MM.1S (cell line): ENCODE measurements at regions not wholly inside any gene's neighbourhood (a gene's known extent, or its start where the extent isn't known, plus 50 kb on each side); places are given as distances from the start of the nearest gene placed in this dataset.

Source experiments
- CTCF ChIP-seq: fragments of 300-600 bp; sonication (generic); IDR thresholded peaks from 2 replicates; pipeline ENCODE4 v1.5.1; 2016; ENCODE audit warnings: antibody characterized with exemption, low read length, mixed read lengths
- EZH2 ChIP-seq: fragments of 300-600 bp; sonication (generic); optimal IDR thresholded peaks from 2 replicates; pipeline ENCODE3; 2017; ENCODE audit warnings: low read depth, mild to moderate bottlenecking, antibody characterized with exemption, low read length, mixed read lengths

DNA sequence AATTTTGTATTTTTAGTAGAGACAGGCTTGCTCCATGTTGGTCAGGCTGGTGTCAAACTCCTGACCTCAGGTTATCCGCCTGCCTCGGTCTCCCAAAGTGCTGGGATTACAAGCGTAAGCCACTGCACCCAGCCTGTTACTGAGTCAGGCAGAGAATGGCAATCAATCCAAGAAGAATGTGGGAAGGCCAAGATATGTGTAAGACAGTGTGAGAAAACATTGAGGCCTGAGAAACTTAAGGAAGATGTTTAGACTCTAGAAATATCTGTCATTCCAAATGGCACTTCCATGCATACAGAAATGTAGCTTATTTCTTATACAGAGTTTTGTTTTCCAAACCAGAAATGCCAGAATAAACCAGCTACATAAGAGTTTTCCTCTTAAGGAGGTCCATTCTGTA lies 248.5 kb downstream of the ETS1 start:
- TF ChIP-seq CTCF = no peak
- TF ChIP-seq EZH2 = no peak
